HUES48 (cell line): ENCODE measurements at regions not wholly inside any gene's neighbourhood (a gene's known extent, or its start where the extent isn't known, plus 50 kb on each side); places are given as distances from the start of the nearest gene placed in this dataset.

Experiments
- H3K27ac ChIP-seq: one replicate; pipeline ENCODE4 v1.7.0; 2013; ENCODE audit warnings: low read depth, low read length, inconsistent platforms
- H3K27me3 ChIP-seq: 2 replicates; pipeline ENCODE4 v1.6.1; 2013; ENCODE audit warnings: mild to moderate bottlenecking, low read length; ENCODE audit not compliant: control insufficient read depth, insufficient read depth
- H3K36me3 ChIP-seq: 2 replicates; pipeline ENCODE4 v1.6.1; 2013; ENCODE audit warnings: low read length; ENCODE audit not compliant: control insufficient read depth, insufficient read depth
- H3K4me1 ChIP-seq: 2 replicates; pipeline ENCODE4 v1.6.1; 2013; ENCODE audit warnings: mild to moderate bottlenecking, low read length; ENCODE audit not compliant: control insufficient read depth, insufficient read depth
- H3K4me3 ChIP-seq: 2 replicates; pipeline ENCODE4 v1.5.1; 2013; ENCODE audit warnings: mild to moderate bottlenecking, low read depth, low read length
- H3K9ac ChIP-seq: 2 replicates; pipeline ENCODE4 v1.6.1; 2013; ENCODE audit warnings: mild to moderate bottlenecking, low read depth, low read length, moderate library complexity
- H3K9me3 ChIP-seq: 2 replicates; pipeline ENCODE4 v1.6.1; 2013; ENCODE audit warnings: low read length; ENCODE audit not compliant: control insufficient read depth, insufficient read depth

DNA sequence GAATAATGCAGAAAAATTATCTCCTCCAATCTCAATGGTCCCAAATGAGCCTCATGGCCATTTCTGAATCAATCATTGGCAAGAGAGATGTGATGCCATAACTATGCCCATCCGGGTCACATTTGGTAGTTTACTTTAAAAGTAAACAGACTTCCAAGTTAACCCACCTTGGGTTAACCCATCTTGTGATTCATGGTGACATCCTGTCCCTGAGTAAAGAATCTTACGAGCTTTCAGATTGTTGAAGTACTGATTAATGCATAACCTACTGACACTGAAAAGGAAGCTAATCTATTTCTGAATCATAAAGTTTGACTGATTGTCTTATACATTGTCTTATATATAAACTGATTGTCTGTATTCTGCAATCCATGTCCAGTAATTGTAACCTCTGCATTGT is 467.2 kb upstream of the AGTR1 start:
- H3K4me1 ChIP-seq: 0 out of 2 replicates have a peak, but pooled peaks cover 4% of the 10 kb centered on the region
- no peak overlapping the region for H3K9ac ChIP-seq
- no peaks in the 10 kb centered on the region for H3K27me3 ChIP-seq
- H3K36me3 ChIP-seq: no peaks in the 10 kb centered on the region
- H3K27ac ChIP-seq: no peak overlapping the region
- H3K9me3 ChIP-seq: no peaks in the 10 kb centered on the region
- no peak overlapping the region for H3K4me3 ChIP-seq

DNA sequence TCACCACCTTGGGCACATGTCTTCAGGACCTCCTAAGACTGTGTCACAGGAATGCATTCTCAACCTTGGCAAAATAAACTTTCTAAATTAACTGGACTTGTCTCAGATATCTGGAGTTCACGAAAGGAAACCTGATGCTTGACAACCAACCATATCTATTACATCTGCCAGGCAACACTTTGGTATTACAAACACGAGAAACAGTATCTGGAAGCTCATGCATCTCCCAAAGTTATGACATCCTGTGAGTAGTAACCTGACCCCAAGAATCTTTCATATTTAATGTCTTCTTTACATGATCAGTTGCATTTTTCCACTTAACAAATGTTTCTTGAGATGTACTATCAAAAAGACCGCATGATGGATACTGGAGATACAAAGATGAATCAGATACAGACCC is 465.3 kb upstream of the AGTR1 start:
- H3K4me3 ChIP-seq: no peak overlapping the region
- H3K27ac ChIP-seq: no peak overlapping the region
- H3K9me3 ChIP-seq: no peaks in the 10 kb centered on the region
- H3K27me3 ChIP-seq: no peaks in the 10 kb centered on the region
- no peaks in the 10 kb centered on the region for H3K36me3 ChIP-seq
- H3K4me1 ChIP-seq: 0 out of 2 replicates have a peak, but pooled peaks cover 4% of the 10 kb centered on the region
- H3K9ac ChIP-seq: no peak overlapping the region

DNA sequence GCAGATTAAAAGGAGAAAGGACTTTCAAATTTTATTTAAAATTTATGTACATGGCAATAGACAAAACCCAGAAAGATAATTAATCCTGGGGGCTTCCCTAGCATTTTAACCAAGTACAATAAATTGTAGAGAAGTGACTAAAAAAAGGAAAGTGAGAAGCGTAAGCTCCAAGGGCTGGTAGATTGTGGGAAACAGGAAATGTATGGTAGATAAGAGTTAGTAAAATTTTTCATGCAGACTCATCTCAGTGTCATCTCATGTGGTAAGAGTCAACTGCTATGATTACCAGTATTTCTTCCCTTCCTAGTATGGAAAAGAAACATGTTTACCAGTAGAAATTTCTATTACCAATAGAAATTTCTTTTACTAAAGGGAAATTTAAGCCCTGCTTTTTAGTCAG is 464.3 kb upstream of the AGTR1 start:
- Histone ChIP-seq H3K27me3 (no peaks in the 10 kb centered on the region), H3K9ac (no peak overlapping the region), H3K9me3 (no peaks in the 10 kb centered on the region), H3K36me3 (no peaks in the 10 kb centered on the region), H3K27ac (no peak overlapping the region), H3K4me3 (no peak overlapping the region), H3K4me1 (no peaks in the 10 kb centered on the region)

DNA sequence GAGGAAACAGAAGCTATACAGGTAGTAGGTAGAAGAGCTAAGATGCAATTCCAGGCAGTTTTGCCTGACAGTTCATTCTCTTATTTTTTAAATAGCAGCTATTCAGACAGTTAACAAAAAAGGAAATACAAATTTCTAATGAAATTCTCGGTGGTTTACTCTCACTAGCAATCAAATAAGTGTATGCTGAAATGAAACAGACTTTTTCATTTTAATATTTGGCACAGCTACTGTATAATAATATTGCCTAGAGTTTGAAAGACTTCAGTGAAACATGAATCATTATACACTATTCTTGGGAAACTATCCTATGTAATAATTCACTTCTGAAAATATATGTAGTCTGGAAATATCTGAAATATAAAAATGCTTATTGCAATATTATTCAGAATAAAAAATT is 463.2 kb upstream of the AGTR1 start:
- Histone ChIP-seq H3K36me3 (no peaks in the 10 kb centered on the region), H3K4me1 (no peaks in the 10 kb centered on the region), H3K4me3 (no peak overlapping the region), H3K27ac (no peak overlapping the region), H3K9me3 (no peaks in the 10 kb centered on the region), H3K9ac (no peak overlapping the region), H3K27me3 (no peaks in the 10 kb centered on the region)

DNA sequence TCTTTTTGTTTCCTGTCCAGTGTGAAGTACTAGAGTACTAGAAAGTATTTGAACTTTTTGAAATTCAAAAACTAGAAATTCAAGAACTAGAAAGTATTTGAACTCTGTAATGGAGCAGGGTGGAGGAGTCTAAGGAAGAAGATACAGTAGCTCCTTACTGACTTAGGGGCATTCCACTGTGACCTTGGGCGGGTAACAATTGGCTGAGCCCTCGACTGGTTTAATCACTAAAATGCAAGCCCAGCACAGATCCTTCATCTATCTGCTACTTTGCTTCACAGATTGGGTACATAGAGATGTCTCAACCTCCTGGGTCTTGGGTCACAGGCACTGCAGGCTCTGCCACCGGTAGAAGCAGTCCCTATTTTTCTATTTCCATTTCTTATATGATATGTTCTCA is 462.1 kb upstream of the AGTR1 start:
- Histone ChIP-seq H3K27ac (no peak overlapping the region), H3K9me3 (no peaks in the 10 kb centered on the region), H3K9ac (no peak overlapping the region), H3K36me3 (no peaks in the 10 kb centered on the region), H3K27me3 (no peaks in the 10 kb centered on the region), H3K4me1 (no peaks in the 10 kb centered on the region), H3K4me3 (no peak overlapping the region)

DNA sequence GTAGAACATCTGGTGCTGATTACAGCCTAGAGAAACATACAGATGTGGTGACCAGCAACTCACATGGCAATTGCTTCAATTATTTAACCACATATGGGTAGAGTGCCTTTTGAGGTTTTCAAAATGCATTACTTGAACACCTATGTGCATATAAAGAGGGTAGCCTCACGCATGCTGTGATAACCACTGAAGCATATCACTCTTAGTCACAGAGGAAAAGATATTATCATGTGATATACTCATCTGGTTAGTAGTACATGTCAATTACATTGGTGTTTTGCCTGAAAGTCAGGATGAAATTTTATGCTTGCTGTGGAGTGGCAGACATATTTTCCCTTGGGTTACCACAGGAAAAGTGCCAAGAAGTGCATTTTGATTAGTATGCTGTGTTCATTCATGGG is 459.3 kb upstream of the AGTR1 start:
- Histone ChIP-seq H3K4me3 (no peak overlapping the region), H3K9ac (no peak overlapping the region), H3K27me3 (no peaks in the 10 kb centered on the region), H3K9me3 (no peaks in the 10 kb centered on the region), H3K4me1 (no peaks in the 10 kb centered on the region), H3K36me3 (no peaks in the 10 kb centered on the region), H3K27ac (no peak overlapping the region)

DNA sequence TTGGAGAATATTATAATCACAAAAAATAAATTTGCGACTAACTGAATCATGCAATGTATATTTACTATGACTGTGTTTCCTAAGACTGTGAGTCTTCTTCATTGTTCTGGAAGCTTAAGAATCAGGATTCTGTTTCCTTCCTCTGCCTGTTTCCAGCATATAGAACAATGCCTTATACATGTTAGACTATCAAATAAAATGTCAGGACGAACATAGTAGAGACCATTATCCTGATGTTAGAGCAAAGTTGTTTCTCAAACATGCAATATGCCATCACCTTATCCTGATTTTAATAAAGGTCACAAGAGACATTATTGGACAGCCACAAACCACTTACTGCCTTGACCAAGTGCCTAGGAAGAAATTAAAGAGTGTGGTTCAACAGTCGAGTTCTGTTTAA is 457.4 kb upstream of the AGTR1 start:
- H3K4me1 ChIP-seq: no peaks in the 10 kb centered on the region
- H3K4me3 ChIP-seq: no peak overlapping the region
- no peak overlapping the region for H3K9ac ChIP-seq
- H3K27me3 ChIP-seq: no peaks in the 10 kb centered on the region
- H3K36me3 ChIP-seq: no peaks in the 10 kb centered on the region
- no peak overlapping the region for H3K27ac ChIP-seq
- no peaks in the 10 kb centered on the region for H3K9me3 ChIP-seq

DNA sequence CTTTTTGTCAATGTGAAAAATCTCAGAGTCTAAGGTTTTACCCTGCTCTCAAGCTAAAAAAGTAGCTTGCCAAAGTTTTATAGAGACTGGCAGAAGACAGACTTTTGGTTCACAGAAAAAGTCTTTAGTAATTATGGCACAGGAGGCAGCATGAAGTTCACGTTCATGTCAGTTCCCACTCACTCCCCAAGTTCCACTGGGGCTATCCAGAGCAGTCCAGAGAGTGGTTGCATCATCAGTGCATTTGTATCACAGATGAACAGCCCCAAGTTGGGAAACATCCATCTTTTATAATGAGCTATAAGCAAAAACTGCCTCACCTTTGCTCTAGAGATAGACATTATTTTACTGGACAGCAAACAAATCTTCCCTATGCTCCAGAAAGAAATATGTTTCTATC is 454.1 kb upstream of the AGTR1 start:
- H3K9ac ChIP-seq: no peak overlapping the region

DNA sequence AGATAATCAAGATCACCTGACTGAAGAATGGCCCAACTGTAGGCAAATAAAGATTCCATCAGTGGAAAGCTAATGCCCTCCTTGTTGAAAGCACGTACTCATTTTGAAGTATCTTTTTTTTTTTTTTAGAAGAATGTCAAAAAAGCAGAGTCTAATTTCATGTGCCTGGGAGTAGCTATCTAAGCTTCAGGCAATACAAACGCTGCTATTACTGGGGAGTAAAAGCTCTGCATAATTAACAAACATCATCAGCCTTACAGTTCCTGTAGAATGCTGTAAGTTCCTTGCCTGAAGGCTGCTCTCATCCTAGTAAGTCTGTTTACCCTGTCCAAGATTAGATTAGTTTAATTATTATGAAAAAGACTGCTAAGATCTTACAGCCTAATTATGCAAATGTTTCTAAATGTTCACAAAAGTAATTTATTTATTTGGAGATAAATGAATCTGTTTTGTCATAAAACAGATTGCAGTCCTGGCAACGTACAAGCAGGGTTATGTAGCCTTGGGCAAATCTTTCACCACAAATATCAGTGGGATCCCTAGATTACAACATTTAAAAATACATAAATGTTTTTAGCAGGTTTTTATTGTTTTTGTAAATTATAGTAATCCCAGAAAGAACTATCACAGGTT is 451.3 kb upstream of the AGTR1 start:
- no peaks in the 10 kb centered on the region for H3K36me3 ChIP-seq
- no peak overlapping the region for H3K9ac ChIP-seq
- no peaks in the 10 kb centered on the region for H3K9me3 ChIP-seq
- H3K4me1 ChIP-seq: no peaks in the 10 kb centered on the region
- H3K4me3 ChIP-seq: no peak overlapping the region
- no peaks in the 10 kb centered on the region for H3K27me3 ChIP-seq
- no peak overlapping the region for H3K27ac ChIP-seq

More for the DNA sequence above, 454.1 kb upstream of the AGTR1 start:
- Histone ChIP-seq H3K27me3 (no peaks in the 10 kb centered on the region), H3K4me3 (no peak overlapping the region), H3K4me1 (no peaks in the 10 kb centered on the region), H3K27ac (no peak overlapping the region), H3K9me3 (no peaks in the 10 kb centered on the region), H3K36me3 (no peaks in the 10 kb centered on the region)

DNA sequence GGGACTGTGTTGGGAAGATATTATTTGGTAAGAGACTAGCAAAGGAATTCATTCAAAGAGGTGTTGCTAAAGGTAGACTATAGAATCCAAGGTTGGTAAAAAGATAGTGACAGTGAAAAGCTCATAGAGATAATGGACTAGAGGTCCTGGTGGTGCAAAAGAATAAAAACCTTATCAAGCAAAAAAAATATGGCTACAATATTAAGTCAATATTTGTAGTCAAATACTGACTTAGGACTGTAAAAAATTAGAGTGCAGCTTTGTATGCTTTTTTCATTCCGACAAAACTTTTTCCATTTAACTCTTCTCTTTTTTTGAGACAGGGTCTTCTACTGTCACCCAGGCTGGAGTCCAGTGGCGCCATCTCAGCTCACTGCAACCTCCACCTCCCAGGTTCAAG is 444.0 kb upstream of the AGTR1 start:
- peaks cover 9% of the 10 kb centered on the region for H3K9me3 ChIP-seq
- no peak overlapping the region for H3K9ac ChIP-seq
- H3K36me3 ChIP-seq: no peaks in the 10 kb centered on the region
- no peaks in the 10 kb centered on the region for H3K4me1 ChIP-seq
- no peak overlapping the region for H3K4me3 ChIP-seq
- H3K27ac ChIP-seq: no peak overlapping the region
- no peaks in the 10 kb centered on the region for H3K27me3 ChIP-seq

DNA sequence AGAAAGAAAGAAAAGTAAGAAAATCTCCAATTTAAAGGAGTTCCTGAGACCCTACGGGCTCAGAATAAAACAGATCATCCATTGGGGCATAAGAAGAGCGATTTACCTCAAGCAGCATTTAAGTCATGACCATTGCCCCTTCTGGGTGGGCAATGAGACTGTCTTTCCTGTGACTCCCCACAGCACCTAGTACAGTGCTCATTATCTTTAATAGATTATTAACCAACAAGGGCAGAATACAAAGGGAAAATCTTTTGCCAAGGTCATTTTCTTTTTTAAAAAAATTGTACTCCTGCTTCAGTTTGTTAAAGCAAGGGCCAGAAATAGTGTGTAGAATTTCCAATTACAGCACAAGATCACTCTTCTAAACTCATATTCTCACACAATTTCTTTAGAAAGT is 443.3 kb upstream of the AGTR1 start:
- H3K4me1 ChIP-seq: no peaks in the 10 kb centered on the region
- H3K36me3 ChIP-seq: no peaks in the 10 kb centered on the region
- no peak overlapping the region for H3K27ac ChIP-seq
- no peak overlapping the region for H3K9ac ChIP-seq
- no peak overlapping the region for H3K4me3 ChIP-seq
- no peaks in the 10 kb centered on the region for H3K27me3 ChIP-seq
- peaks cover 9% of the 10 kb centered on the region for H3K9me3 ChIP-seq
